ENCODE measurements at regions not wholly inside any gene's neighbourhood (a gene's known extent, or its start where the extent isn't known, plus 50 kb on each side); places are given as distances from the start of the nearest gene placed in this dataset.
"Not testable (repeated sequence)": the region's sequence is repeated elsewhere in the genome, so short reads cannot be mapped to it uniquely, and the experiment has no call there.

DNA sequence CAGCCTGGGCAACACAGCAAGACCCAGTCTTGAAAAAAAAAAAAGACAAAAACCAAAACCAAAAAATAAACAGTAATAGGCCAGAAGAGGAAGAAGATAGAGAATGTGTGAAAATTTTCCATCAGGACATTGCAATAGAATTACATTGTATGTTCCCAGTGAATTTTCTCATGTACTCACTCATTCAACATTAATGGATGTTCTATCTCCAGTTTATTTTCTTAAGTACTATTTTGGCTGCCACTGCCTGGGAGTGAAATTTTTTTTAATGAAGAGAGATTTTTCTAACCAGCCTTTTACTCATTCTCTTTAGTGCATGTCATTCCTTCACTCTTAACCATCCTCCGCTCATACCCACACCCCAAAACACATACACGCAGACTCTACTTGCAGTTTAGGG is 282.8 kb downstream of the ALDH8A1 start:
- no peak for DNase-seq (ENCODE audit: low read depth)
- TF ChIP-seq, protein P1, sequence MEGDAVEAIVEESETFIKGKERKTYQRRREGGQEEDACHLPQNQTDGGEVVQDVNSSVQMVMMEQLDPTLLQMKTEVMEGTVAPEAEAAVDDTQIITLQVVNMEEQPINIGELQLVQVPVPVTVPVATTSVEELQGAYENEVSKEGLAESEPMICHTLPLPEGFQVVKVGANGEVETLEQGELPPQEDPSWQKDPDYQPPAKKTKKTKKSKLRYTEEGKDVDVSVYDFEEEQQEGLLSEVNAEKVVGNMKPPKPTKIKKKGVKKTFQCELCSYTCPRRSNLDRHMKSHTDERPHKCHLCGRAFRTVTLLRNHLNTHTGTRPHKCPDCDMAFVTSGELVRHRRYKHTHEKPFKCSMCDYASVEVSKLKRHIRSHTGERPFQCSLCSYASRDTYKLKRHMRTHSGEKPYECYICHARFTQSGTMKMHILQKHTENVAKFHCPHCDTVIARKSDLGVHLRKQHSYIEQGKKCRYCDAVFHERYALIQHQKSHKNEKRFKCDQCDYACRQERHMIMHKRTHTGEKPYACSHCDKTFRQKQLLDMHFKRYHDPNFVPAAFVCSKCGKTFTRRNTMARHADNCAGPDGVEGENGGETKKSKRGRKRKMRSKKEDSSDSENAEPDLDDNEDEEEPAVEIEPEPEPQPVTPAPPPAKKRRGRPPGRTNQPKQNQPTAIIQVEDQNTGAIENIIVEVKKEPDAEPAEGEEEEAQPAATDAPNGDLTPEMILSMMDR (conservative IDR thresholded peaks at IDR 0.05; ENCODE audit: low read depth, low read length): no peak
- no peak overlapping the region for H3K4me3 ChIP-seq (ENCODE audit: low read length)

DNA sequence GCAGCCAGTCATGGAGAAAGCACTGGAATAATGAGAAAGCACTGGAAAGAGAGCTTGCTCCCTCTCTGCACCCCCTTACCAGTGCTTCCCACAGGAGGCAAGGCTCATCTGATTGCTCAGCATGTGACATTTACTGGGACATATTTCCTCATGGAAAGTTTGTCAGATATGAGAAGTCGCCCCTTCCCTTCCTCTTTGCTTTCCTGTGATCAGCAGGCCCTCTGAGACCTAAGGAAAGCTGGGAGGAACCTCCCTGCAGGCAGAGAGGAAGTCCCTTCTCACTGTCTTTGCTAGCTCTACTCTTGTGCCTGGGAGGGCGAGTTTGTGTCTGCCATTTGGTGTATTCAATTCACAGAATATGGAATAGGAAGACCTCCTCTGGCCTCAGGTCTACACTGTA is 283.8 kb downstream of the ALDH8A1 start:
- TF ChIP-seq, protein P1 (conservative IDR thresholded peaks at IDR 0.05; ENCODE audit: low read depth, low read length): no peak
- DNase-seq (ENCODE audit: low read depth): no peak
- no peak overlapping the region for H3K4me3 ChIP-seq (ENCODE audit: low read length)

DNA sequence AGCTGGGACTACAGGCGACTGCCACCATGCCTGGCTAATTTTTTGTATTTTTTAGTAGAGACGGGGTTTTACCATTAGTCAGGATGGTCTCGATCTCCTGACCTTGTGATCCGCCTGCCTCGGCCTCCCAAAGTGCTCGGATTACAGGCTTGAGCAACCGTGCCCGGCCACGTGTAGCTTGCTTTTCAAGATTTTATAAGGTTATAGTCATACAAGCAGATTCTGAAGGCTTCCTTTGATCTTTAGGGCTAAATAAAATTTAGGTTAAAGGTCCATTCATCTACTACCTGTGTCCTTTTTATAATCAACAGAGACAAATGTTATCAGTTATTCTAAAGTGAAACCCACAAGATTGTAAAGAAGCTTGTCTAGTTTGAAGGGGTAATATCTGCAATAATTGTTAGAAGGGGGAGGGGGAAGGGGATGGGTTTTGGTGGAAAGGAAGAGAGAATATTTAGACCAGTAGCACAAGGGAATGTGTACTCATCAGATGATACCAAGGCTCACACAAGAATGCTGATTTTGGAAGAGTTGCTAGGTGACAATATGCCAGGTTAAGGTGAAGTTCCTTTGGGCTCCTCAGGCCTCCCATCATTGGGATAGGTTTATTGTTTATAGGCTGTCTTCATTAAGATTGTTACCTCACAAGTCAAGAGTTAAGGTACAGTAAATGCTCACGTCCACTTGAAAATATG is 284.7 kb downstream of the ALDH8A1 start:
- H3K4me3 ChIP-seq (ENCODE audit: low read length): no peak overlapping the region
- TF ChIP-seq, protein P1 (conservative IDR thresholded peaks at IDR 0.05; ENCODE audit: low read depth, low read length): no peak
- DNase-seq (ENCODE audit: low read depth): no peak

DNA sequence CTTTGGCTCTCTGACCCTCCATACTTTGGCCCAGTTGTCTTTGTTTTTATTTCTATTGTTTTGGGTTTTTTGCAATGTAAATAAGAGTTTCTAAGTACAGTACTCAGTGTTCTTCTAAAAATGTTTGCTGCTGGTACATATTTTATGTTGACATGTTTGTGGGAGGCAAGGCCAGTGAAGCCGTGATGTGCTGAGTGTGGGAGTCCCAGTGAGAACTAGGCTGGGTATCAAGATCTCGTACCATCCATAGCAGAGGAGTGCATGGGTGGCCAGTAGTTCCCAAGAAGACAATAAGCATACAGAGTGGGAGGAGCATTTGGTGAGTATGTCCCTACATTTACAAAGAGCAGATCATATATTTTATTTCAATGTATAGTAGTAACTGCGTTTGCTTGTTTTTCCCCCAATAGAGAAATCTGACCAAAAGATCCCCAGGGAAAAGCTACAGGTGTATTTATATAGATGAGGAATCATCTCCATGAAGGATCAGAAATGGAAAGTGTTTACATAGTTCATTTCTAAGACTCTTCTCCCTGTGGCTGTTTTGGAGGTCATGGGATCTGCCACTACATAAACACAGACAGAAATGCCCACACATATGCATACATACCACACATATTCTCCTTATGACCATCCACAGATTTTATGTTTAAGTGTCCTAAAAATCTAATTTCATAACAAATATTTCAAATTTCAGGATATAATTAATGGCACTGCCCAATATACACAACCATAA is 285.9 kb downstream of the ALDH8A1 start:
- TF ChIP-seq, protein P1 (conservative IDR thresholded peaks at IDR 0.05; ENCODE audit: low read depth, low read length): no peak
- no peak for DNase-seq (ENCODE audit: low read depth)
- no peak overlapping the region for H3K4me3 ChIP-seq (ENCODE audit: low read length)

DNA sequence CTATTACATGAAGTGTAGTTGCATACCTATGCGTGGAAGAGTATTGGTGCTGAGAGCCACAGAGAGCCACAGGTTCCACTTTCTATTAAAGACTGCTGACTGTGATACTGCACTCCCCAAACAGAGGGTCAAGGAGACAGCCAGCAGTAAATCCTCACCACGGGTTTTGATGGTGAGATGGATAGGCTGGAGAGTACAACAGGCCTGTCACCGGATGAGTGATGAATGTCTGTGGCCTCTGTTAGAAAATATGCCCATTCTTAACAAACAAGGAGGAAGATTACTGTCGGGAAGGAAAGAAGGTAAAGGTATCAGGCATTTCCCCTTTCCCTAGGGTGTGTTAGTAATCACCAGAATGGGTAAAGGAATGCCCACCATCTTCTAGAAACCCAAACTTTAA is 286.5 kb downstream of the ALDH8A1 start:
- H3K4me3 ChIP-seq (ENCODE audit: low read length): no peak overlapping the region
- TF ChIP-seq, protein P1 (conservative IDR thresholded peaks at IDR 0.05; ENCODE audit: low read depth, low read length): no peak
- no peak for DNase-seq (ENCODE audit: low read depth)

DNA sequence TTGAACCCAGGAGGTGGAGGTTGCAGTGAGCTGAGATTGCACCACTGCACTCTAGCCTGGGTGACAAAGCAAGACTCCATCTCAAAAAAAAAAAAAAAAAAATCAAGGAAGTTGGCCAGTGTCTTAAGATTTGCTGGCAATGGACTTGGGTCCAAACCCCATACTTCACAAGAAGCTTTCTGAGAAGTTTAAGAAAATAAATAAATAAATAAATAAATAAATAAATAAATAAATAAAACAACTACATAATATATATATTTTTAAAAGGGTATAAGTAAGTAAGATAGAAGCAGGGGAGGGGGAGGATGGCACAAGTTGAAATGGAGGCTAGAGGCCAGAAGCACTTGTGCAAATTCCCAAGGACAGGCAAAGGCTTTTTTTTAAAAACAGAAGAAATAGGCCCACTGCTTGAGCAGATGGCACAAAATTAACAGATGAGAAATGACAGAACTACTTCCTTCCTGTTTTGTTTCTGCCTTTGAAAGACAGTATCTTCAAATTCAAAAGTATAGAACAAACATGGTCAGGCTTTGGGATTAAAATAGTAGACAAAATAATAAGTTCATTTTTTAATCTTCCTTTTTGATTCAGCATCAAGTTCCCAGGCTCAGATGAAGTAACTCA is 287.7 kb downstream of the ALDH8A1 start:
- H3K4me3 ChIP-seq (ENCODE audit: low read length): no peak overlapping the region
- TF ChIP-seq, protein P1 (conservative IDR thresholded peaks at IDR 0.05; ENCODE audit: low read depth, low read length): no peak
- DNase-seq (ENCODE audit: low read depth): no peak

DNA sequence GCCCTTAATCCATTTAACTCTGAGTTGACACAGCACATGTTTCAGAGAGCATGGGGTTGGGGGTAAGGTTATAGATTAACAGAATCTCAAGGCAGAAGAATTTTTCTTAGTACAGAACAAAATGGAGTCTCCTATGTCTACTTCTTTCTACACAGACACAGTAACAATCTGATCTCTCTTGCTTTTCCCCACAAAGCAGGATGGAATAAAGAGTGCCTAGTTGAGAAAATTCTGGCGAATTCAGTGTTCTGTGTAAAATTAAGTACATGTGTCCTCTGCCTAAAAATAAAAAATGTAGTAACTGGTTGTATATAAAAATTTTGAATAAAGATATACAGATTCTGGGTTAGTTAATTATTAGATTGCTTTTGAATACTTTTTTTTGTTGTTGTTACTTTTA is 290.0 kb downstream of the ALDH8A1 start:
- DNase-seq (ENCODE audit: low read depth); H3K4me3 ChIP-seq (ENCODE audit: low read length): not testable (repeated sequence)

Measured in retinal pigment epithelial cell (primary cell).